Nephron (organoid): ENCODE measurements at regions not wholly inside any gene's neighbourhood (a gene's known extent, or its start where the extent isn't known, plus 50 kb on each side); places are given as distances from the start of the nearest gene placed in this dataset.

Experiments used
- H3K27ac Mint-ChIP-seq, 3 experiments: 2 replicates each; pipeline ENCODE4 v1.8.0; 2020; ENCODE audit warnings: mixed read lengths in 3 of 3, mild to moderate bottlenecking in 2 of 3, moderate library complexity in 1 of 3
- H3K27me3 Mint-ChIP-seq: 2 replicates; pipeline ENCODE4 v1.8.0; 2021; ENCODE audit warnings: low read depth, mild to moderate bottlenecking, moderate library complexity, mixed read lengths
- H3K36me3 Mint-ChIP-seq: 2 replicates; pipeline ENCODE4 v1.8.0; 2020; ENCODE audit warnings: low read depth, mixed read lengths
- H3K4me1 Mint-ChIP-seq: 2 replicates; pipeline ENCODE4 v1.8.0; 2020; ENCODE audit warnings: mixed read lengths
- H3K4me3 Mint-ChIP-seq, 3 experiments: 2 replicates each; pipeline ENCODE4 v1.8.0; 2020; ENCODE audit warnings: mild to moderate bottlenecking in 3 of 3, mixed read lengths in 3 of 3, moderate library complexity in 2 of 3
- H3K9me3 Mint-ChIP-seq: 2 replicates; pipeline ENCODE4 v1.8.0; 2020; ENCODE audit warnings: mixed read lengths
- TF ChIP-seq, protein P1 (sequence below), 3 experiments: fragments of 200-600 bp; sonication (generic); IDR thresholded peaks; one replicate each; pipeline ENCODE4 v1.5.0; 2021; ENCODE audit warnings: antibody characterized with exemption in 3 of 3; ENCODE audit not compliant: unreplicated experiment in 3 of 3

DNA sequence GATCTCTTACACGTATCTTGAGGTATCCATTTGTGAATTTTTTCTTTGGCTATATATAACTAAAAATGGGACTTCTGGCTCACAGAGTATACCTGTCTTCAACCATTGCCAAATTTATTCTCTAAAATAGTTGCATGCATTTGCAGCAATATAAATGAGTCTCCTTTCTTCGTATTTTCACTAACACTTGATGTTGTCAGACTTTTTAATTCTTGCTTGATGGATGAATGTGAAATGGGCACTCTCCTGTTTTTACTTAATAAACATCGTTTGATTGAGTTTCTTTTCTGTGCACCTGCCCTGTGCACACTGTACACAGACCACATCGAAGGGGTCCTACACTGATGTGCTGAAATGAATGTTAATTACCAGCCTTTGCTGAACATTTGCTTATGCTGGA lies 121.8 kb downstream of the DDX1 start:
- Mint-ChIP-seq H3K36me3 (no peaks in the 10 kb centered on the region), H3K4me3 (no peak overlapping the region), H3K27ac (no peak overlapping the region), H3K4me1 (peaks cover 8% of the 10 kb centered on the region), H3K9me3 (no peaks in the 10 kb centered on the region), H3K27me3 (peaks cover 9% of the 10 kb centered on the region)
- TF ChIP-seq, protein P1, sequence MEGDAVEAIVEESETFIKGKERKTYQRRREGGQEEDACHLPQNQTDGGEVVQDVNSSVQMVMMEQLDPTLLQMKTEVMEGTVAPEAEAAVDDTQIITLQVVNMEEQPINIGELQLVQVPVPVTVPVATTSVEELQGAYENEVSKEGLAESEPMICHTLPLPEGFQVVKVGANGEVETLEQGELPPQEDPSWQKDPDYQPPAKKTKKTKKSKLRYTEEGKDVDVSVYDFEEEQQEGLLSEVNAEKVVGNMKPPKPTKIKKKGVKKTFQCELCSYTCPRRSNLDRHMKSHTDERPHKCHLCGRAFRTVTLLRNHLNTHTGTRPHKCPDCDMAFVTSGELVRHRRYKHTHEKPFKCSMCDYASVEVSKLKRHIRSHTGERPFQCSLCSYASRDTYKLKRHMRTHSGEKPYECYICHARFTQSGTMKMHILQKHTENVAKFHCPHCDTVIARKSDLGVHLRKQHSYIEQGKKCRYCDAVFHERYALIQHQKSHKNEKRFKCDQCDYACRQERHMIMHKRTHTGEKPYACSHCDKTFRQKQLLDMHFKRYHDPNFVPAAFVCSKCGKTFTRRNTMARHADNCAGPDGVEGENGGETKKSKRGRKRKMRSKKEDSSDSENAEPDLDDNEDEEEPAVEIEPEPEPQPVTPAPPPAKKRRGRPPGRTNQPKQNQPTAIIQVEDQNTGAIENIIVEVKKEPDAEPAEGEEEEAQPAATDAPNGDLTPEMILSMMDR (IDR thresholded peaks at IDR 0.05; ENCODE audit: unreplicated experiment in 3 of 3): no peak

GRCh38 chr2:15714002-15714401 lies 122.3 kb downstream of the DDX1 start:
- Mint-ChIP-seq H3K27ac (no peak overlapping the region), H3K9me3 (no peaks in the 10 kb centered on the region), H3K36me3 (no peaks in the 10 kb centered on the region), H3K4me1 (peaks cover 12% of the 10 kb centered on the region), H3K4me3 (no peak overlapping the region), H3K27me3 (peaks cover 9% of the 10 kb centered on the region)
- TF ChIP-seq, protein P1 (IDR thresholded peaks at IDR 0.05; ENCODE audit: unreplicated experiment in 3 of 3): no peak

GRCh38 chr2:15714609-15715008 lies 122.9 kb downstream of the DDX1 start:
- Mint-ChIP-seq H3K4me3 (no peak overlapping the region), H3K4me1 (peaks cover 8% of the 10 kb centered on the region), H3K27ac (no peak overlapping the region), H3K27me3 (peaks cover 11% of the 10 kb centered on the region), H3K9me3 (no peaks in the 10 kb centered on the region), H3K36me3 (no peaks in the 10 kb centered on the region)
- TF ChIP-seq, protein P1 (IDR thresholded peaks at IDR 0.05; ENCODE audit: unreplicated experiment in 3 of 3): no peak

DNA sequence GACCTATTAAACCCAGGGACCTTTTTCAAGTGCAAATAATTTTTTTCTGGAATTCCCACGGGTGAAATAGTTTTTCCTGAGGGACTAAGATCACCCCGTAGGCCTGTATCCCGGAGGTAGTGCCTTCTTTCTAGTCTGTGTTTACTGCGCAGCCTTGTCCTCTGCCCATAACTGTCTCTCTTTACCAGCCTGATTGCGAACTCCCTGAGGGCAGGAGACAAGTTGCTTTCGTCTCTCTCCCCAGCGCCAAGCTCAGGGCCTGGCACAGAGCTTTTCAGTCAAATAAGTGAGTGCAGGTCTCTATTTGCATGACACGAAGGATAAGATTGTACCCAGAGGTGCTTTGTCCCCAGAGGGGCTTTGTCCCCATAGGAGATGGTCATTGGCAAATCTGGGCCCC lies 123.9 kb downstream of the DDX1 start:
- H3K36me3 Mint-ChIP-seq: no peaks in the 10 kb centered on the region
- peaks cover 8% of the 10 kb centered on the region for H3K4me1 Mint-ChIP-seq
- peaks cover 13% of the 10 kb centered on the region for H3K27me3 Mint-ChIP-seq
- no peak overlapping the region for H3K4me3 Mint-ChIP-seq
- H3K9me3 Mint-ChIP-seq: no peaks in the 10 kb centered on the region
- TF ChIP-seq, protein P1 (IDR thresholded peaks at IDR 0.05; ENCODE audit: unreplicated experiment in 3 of 3): no peak
- no peak overlapping the region for H3K27ac Mint-ChIP-seq

DNA sequence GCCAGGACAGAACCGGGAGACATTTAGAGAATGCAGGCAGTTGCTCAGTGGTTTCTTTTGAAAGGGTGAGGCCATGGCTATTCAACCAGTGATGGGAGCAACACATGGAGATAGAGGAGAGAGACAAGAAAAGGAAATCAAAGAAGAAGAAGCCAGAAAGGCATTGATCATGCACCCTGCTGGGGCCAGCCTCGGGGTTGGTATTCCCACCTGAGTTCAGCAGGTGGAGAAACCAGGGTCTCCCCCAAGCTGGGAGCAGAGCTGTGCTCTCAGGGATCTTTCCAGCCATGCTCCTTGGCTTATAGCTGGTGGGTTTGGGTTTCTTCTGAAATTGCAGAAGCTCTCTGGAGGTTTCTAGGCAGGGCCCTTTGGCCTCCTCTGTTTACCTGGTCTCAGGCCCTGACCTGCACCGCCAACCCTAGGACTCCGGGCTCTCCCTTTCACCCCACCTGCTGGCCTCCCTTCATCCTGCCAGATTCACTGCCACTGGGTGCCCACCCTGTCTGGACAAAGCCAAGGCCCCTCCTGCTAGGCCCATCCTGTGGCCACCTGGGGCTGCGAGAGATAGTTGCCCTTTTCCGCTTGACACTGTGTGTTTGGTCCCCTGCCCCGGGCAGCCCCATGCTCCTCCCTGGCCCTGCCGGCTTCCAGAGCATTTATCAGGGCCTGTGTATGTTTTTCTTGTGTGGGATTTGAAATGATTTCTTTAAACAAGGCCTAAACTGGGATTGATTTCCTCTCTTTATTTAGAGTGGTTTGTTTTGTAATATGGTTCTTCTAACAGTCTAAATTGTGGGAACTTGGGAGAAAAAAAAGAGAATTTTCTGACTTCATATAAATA lies 126.7 kb downstream of the DDX1 start:
- H3K27me3 Mint-ChIP-seq: peaks cover 5% of the 10 kb centered on the region

More for the DNA sequence above, 126.7 kb downstream of the DDX1 start:
- no peaks in the 10 kb centered on the region for H3K36me3 Mint-ChIP-seq
- no peak overlapping the region for H3K4me3 Mint-ChIP-seq
- H3K4me1 Mint-ChIP-seq: peaks cover 18% of the 10 kb centered on the region
- H3K9me3 Mint-ChIP-seq: no peaks in the 10 kb centered on the region
- TF ChIP-seq, protein P1 (IDR thresholded peaks at IDR 0.05; ENCODE audit: unreplicated experiment in 3 of 3): no peak
- peak overlapping the region in 2 of 3 experiments; percentile 9 to 31 for H3K27ac Mint-ChIP-seq
